ENCODE measurements at regions not wholly inside any gene's neighbourhood (a gene's known extent, or its start where the extent isn't known, plus 50 kb on each side); places are given as distances from the start of the nearest gene placed in this dataset.

DNA sequence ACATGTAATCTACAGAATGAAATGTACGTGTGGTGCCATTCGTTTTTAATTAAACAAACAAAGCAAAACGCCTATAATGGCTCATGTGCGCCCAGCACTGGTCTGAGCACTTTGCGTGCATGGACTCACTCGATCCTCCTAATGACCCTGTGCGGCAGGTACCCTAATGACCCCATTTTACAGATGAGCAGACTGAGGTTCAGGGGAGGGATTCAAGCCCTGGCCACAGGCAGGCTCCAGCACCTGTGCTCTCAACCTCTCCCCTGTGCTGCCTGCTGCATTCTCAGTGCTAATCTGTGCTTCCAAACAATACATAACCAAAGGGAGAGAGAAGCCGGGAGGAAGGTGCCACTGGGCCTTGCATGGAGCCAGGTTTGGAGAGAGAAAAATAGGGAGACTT, 124.2 kb upstream of the ZBTB40 start:
- ChIA-PET CTCF (interaction anchor here (0.6 to 0.7 kb wide), 2 partner anchors 28 to 210 kb away, joined by 3 read pairs; no protein-coding TSS in a partner anchor), POLR2A (interaction anchor here (0.8 kb wide), 1 partner anchor 15 kb away, joined by 3 read pairs; no protein-coding TSS in a partner anchor)
- TF ChIP-seq FOXK2 (IDR thresholded peaks at IDR 0.05) (no peak), FOXA1 (IDR thresholded peaks at IDR 0.05) (no peak), ZNF384 (IDR thresholded peaks at IDR 0.05) (no peak), ELF4 (IDR thresholded peaks at IDR 0.05) (no peak), HDGF (IDR thresholded peaks at IDR 0.05; ENCODE audit: borderline replicate concordance) (no peak), L3MBTL2 (conservative IDR thresholded peaks at IDR 0.05) (no peak), SP1 (IDR thresholded peaks at IDR 0.05) (no peak), CTBP1 (IDR thresholded peaks at IDR 0.05; ENCODE audit: borderline replicate concordance) (no peak)
- DNase-seq (ENCODE audit: extremely low spot score) = no peak

DNA sequence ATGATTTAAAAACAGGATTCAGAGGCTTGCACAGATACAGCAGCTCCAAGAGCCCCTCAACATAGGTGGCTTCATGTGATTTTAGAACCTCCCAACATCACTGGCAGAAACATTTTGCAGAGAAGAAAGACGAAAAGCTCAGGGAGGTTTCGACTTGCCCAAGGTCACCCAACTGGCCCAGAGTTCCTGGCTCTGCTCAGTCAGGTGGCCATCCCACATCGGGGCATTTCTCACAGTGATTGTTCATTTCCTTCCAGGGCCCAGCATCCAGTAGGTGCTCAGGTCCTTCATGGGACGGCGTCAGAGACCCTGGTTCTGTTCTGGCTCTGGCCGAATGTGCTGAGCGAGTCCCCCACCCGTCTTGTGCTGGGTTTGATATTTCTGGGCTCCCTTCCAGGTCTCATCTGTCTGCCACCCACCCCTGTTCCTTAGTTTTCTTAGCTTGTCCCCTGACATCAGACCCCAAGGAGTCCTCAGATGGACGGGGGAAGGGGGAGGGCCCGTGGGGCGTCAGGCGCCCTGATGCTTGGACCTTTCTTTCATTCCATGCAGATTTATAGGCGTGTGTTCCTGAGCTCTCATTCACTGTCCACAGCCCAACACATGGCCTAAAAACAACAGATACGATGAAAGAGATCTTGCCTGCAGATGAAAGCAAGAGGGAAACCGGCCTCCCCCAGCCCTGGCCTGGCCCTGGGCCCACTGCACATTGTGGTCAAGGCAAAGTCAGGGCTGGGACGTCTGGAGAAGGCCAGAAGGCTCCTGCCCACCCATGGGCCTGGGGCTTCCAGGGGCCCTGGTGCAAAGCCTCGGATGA, 123.1 kb upstream of the ZBTB40 start:
- no peak for TF ChIP-seq FOXK2 (IDR thresholded peaks at IDR 0.05)
- CTCF ChIA-PET = interaction anchor here (0.7 kb wide), 1 partner anchor 211 kb away, joined by 3 read pairs; no protein-coding TSS in a partner anchor
- DNase-seq (ENCODE audit: extremely low spot score) = no peak
- POLR2A ChIA-PET = interaction anchor here (0.8 kb wide), 1 partner anchor 14 kb away, joined by 3 read pairs; no protein-coding TSS in a partner anchor

DNA sequence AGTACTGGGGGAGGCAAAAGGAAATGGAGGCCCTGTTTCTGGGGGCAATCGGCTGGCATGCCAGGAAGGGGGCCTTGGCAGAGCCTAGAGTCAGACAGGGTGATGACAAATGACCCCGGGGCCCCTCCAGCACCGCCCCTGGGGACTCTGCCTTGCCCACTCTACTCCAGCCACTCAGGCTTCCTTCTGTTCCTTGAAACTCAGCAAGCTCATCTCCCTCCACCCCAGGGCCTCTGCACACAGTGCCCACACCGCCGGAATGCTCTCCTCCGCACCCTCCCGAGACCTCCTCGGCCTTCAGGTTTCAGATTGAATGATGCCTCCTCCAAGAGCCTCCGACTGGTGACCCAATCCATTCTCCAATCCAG, 122.5 kb upstream of the ZBTB40 start:
- POLR2A ChIA-PET = no interaction called here
- no peak for TF ChIP-seq NFRKB (IDR thresholded peaks at IDR 0.05)
- TF ChIP-seq FOXK2 (IDR thresholded peaks at IDR 0.05) = no peak
- TF ChIP-seq BHLHE40 (IDR thresholded peaks at IDR 0.05; ENCODE audit: borderline replicate concordance) = no peak
- TF ChIP-seq TARDBP (IDR thresholded peaks at IDR 0.05) = no peak
- CTCF ChIA-PET = no interaction called here
- no peak for DNase-seq (ENCODE audit: extremely low spot score)

DNA sequence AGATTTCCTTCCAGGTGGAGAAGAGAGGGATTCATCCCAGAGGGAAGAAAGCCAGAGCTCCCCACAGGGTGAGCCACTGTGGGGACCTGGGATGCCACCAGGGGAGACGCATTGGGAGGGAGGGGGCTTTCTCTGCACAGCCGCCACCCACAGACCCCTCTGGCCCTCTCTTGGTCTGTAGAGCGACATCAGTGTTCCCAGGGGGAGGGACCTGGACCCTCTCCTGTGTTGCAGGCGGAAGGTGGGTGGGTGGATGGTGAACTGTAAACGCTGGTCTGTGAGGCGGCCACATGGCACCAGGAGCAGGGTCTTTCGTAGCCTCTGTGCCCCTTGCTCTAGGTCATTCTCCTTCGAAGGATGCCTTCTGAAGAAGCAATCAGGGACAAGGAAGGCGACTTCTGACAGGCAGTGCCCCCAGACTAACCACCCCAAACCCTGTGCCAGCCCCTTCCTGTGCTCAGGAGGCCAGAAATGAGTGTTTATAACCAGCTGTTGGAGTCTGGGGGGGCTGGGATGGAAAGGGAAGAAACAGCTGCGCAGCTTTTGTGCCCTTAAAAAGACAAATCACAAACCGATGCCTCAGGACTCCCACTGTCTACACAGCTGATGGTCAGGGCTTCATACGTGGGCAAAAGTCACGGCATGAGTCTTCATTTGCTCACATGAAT, 121.4 kb upstream of the ZBTB40 start:
- TF ChIP-seq TARDBP (IDR thresholded peaks at IDR 0.05) (no peak), FOXK2 (IDR thresholded peaks at IDR 0.05) (no peak), SUZ12 (IDR thresholded peaks at IDR 0.05) (no peak), NFRKB (IDR thresholded peaks at IDR 0.05) (no peak), BHLHE40 (IDR thresholded peaks at IDR 0.05; ENCODE audit: borderline replicate concordance) (no peak), FOXA1 (IDR thresholded peaks at IDR 0.05) (no peak), ARNT (IDR thresholded peaks at IDR 0.05) (no peak), ELF4 (IDR thresholded peaks at IDR 0.05) (no peak), ZNF384 (IDR thresholded peaks at IDR 0.05) (no peak), SP1 (IDR thresholded peaks at IDR 0.05) (no peak), LEF1 (IDR thresholded peaks at IDR 0.05; ENCODE audit: borderline replicate concordance) (no peak)
- TF ChIP-seq, protein P1, sequence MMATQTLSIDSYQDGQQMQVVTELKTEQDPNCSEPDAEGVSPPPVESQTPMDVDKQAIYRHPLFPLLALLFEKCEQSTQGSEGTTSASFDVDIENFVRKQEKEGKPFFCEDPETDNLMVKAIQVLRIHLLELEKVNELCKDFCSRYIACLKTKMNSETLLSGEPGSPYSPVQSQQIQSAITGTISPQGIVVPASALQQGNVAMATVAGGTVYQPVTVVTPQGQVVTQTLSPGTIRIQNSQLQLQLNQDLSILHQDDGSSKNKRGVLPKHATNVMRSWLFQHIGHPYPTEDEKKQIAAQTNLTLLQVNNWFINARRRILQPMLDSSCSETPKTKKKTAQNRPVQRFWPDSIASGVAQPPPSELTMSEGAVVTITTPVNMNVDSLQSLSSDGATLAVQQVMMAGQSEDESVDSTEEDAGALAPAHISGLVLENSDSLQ (IDR thresholded peaks at IDR 0.05) = no peak
- ChIA-PET CTCF (no interaction called here), POLR2A (no interaction called here)
- DNase-seq (ENCODE audit: extremely low spot score) = no peak

DNA sequence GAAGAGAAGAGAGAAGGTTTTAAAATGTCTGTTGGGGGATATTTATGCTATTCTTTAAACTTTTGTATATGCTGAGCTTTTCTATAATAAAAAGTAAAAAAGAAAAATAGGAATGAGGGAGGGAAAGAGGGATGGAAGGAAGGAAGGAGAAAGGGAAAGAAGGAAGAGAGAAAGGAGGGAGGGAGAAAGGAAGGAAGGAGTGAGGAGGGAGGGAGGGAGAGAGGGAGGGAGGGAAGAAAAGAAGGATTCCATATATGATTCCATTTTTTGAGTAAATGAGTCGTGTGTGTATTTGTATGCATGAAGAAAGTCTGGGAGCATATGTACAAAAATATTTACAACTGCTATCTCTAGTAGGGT, 120.9 kb upstream of the ZBTB40 start:
- ChIA-PET CTCF (no interaction called here), POLR2A (no interaction called here)
- TF ChIP-seq TARDBP (IDR thresholded peaks at IDR 0.05) (no peak), ARNT (IDR thresholded peaks at IDR 0.05) (no peak), FOXM1 (IDR thresholded peaks at IDR 0.05; ENCODE audit: borderline replicate concordance) (no peak), LEF1 (IDR thresholded peaks at IDR 0.05; ENCODE audit: borderline replicate concordance) (no peak), L3MBTL2 (conservative IDR thresholded peaks at IDR 0.05) (no peak), SUZ12 (IDR thresholded peaks at IDR 0.05) (no peak), NFRKB (IDR thresholded peaks at IDR 0.05) (no peak), HDGF (IDR thresholded peaks at IDR 0.05; ENCODE audit: borderline replicate concordance) (no peak), SP1 (IDR thresholded peaks at IDR 0.05) (no peak), FOXK2 (IDR thresholded peaks at IDR 0.05) (no peak), ELF4 (IDR thresholded peaks at IDR 0.05) (no peak), FOXA1 (IDR thresholded peaks at IDR 0.05) (no peak), ZNF384 (IDR thresholded peaks at IDR 0.05) (no peak), CTBP1 (IDR thresholded peaks at IDR 0.05; ENCODE audit: borderline replicate concordance) (no peak), BHLHE40 (IDR thresholded peaks at IDR 0.05; ENCODE audit: borderline replicate concordance) (no peak)
- TF ChIP-seq, protein P1 (IDR thresholded peaks at IDR 0.05) = no peak
- no peak for DNase-seq (ENCODE audit: extremely low spot score)

DNA sequence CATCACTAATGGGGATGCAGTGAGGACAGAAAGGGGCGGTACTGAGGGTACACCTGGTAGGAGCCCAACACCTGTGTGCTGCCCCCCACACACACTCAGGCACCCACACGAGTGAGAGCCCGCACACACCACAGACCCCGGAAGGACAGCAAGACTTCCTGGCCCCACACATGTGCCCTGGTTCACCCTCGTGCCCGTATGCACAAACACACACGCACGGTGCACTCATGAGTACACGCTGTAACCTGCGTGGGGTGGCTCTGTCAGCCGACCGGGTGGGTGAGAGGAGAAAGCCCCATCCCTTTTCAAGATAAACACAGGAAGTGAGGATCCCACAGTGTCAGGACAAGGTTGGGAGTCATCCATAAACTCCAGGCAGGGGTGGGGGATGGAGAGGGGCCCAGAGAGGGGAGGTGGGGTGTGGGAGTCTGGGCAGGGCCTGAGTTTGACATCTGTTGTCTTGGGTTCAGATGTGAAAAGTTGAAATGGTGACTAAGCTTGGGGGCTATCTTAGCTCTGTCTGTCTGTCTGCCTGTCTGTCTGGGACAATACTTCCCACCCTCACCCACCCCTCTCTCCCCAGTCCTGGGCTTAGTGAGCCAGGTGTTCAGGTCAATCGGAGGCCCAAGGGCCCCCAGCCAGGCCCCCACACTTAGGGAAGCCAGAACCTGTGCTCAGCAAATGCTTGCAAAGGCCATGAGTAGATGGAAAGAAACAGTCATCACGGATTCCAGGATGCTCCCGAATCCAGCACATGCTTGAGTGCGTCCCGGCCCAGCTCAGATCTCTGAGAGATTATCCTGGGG, 119.8 kb upstream of the ZBTB40 start:
- TF ChIP-seq FOXK2 (IDR thresholded peaks at IDR 0.05) (no peak), ELF4 (IDR thresholded peaks at IDR 0.05) (no peak), ZNF384 (IDR thresholded peaks at IDR 0.05) (no peak), FOXM1 (IDR thresholded peaks at IDR 0.05; ENCODE audit: borderline replicate concordance) (no peak), SUZ12 (IDR thresholded peaks at IDR 0.05) (no peak), LEF1 (IDR thresholded peaks at IDR 0.05; ENCODE audit: borderline replicate concordance) (no peak), CTBP1 (IDR thresholded peaks at IDR 0.05; ENCODE audit: borderline replicate concordance) (no peak), ARNT (IDR thresholded peaks at IDR 0.05) (no peak), L3MBTL2 (conservative IDR thresholded peaks at IDR 0.05) (no peak)
- ChIA-PET POLR2A (no interaction called here), CTCF (no interaction called here)
- no peak for DNase-seq (ENCODE audit: extremely low spot score)
